DND-41 (cell line): ENCODE measurements at regions not wholly inside any gene's neighbourhood (a gene's known extent, or its start where the extent isn't known, plus 50 kb on each side); places are given as distances from the start of the nearest gene placed in this dataset.

Source experiments
- CTCF ChIP-seq: IDR thresholded peaks from 2 replicates; pipeline ENCODE4 v1.5.1; 2012; ENCODE audit warnings: borderline replicate concordance, low read length, moderate library complexity, mild to moderate bottlenecking; ENCODE audit not compliant: poor library complexity, severe bottlenecking; ENCODE audit errors: extremely low read depth
- EZH2 ChIP-seq: IDR thresholded peaks from 3 replicates; pipeline ENCODE4 v1.6.1; 2012; ENCODE audit warnings: borderline replicate concordance, low read depth, mild to moderate bottlenecking, moderate library complexity, low read length, inconsistent platforms; ENCODE audit not compliant: severe bottlenecking

- TF ChIP-seq CTCF (no peak), EZH2 (no peak)
Measured at GRCh38 chr10:8617792-8618191, 563.3 kb downstream of the GATA3 start.
